Astrocyte (in vitro differentiated cells and primary cell): ENCODE measurements at regions not wholly inside any gene's neighbourhood (a gene's known extent, or its start where the extent isn't known, plus 50 kb on each side); places are given as distances from the start of the nearest gene placed in this dataset.

Experiments
- DNase-seq: peaks from one replicate; pipeline ENCODE4 v3.0.0-alpha.2; 2010; ENCODE audit warnings: low read depth
- FAIRE-seq: peaks from 2 replicates; lab custom pipeline; 2011; peaks lifted over from hg19 to GRCh38; lab: Jason Lieb, UNC
- H2AFZ ChIP-seq: 2 replicates; pipeline ENCODE4 v1.6.0; 2012; ENCODE audit warnings: low read depth, low read length, inconsistent platforms
- H3K27ac ChIP-seq: 2 replicates; pipeline ENCODE4 v1.5.1; 2011; ENCODE audit warnings: low read depth, low read length, inconsistent platforms
- H3K27me3 ChIP-seq: 2 replicates; pipeline ENCODE4 v1.6.0; 2011; ENCODE audit warnings: low read length, inconsistent platforms; ENCODE audit not compliant: insufficient read depth
- H3K36me3 ChIP-seq: 2 replicates; pipeline ENCODE4 v1.5.1; 2011; ENCODE audit warnings: low read length, inconsistent platforms; ENCODE audit not compliant: insufficient read depth
- H3K4me1 ChIP-seq: 2 replicates; pipeline ENCODE4 v1.5.1; 2011; ENCODE audit warnings: low read length, inconsistent platforms; ENCODE audit not compliant: insufficient read depth
- H3K4me2 ChIP-seq: 2 replicates; pipeline ENCODE4 v1.6.0; 2012; ENCODE audit warnings: low read length, inconsistent platforms
- H3K4me3 ChIP-seq: 2 replicates; pipeline ENCODE4 v1.5.1; 2011; ENCODE audit warnings: low read depth, mild to moderate bottlenecking, low read length, inconsistent platforms; ENCODE audit not compliant: insufficient read depth
- H3K79me2 ChIP-seq: 2 replicates; pipeline ENCODE4 v1.6.0; 2012; ENCODE audit warnings: mild to moderate bottlenecking, low read length, inconsistent platforms; ENCODE audit not compliant: insufficient read depth
- H3K9ac ChIP-seq: 2 replicates; pipeline ENCODE4 v1.6.0; 2012; ENCODE audit warnings: mild to moderate bottlenecking, low read length, inconsistent platforms
- H3K9me3 ChIP-seq: 2 replicates; pipeline ENCODE4 v1.5.1; 2012; ENCODE audit warnings: low read depth, mild to moderate bottlenecking, low read length, inconsistent platforms; ENCODE audit not compliant: insufficient read depth
- H4K20me1 ChIP-seq: 2 replicates; pipeline ENCODE4 v1.6.0; 2012; ENCODE audit warnings: low read length, inconsistent platforms; ENCODE audit not compliant: insufficient read depth
- H3K27ac Mint-ChIP-seq: one replicate; pipeline ENCODE4 v1.8.0; 2021; ENCODE audit warnings: mild to moderate bottlenecking, mixed read lengths; ENCODE audit not compliant: unreplicated experiment
- H3K27me3 Mint-ChIP-seq: one replicate; pipeline ENCODE4 v1.8.0; 2021; ENCODE audit warnings: low read depth, mixed read lengths; ENCODE audit not compliant: unreplicated experiment
- H3K36me3 Mint-ChIP-seq: one replicate; pipeline ENCODE4 v1.8.0; 2021; ENCODE audit warnings: low read depth, mixed read lengths; ENCODE audit not compliant: unreplicated experiment
- H3K4me1 Mint-ChIP-seq: one replicate; pipeline ENCODE4 v1.8.0; 2021; ENCODE audit warnings: low read depth, mixed read lengths; ENCODE audit not compliant: unreplicated experiment
- H3K4me3 Mint-ChIP-seq: one replicate; pipeline ENCODE4 v1.8.0; 2021; ENCODE audit warnings: mild to moderate bottlenecking, moderate library complexity, mixed read lengths; ENCODE audit not compliant: unreplicated experiment
- H3K9me3 Mint-ChIP-seq: one replicate; pipeline ENCODE4 v1.8.0; 2021; ENCODE audit warnings: mild to moderate bottlenecking, mixed read lengths; ENCODE audit not compliant: unreplicated experiment
- CTCF ChIP-seq: IDR thresholded peaks from 2 replicates; pipeline ENCODE4 v1.5.1; 2011; ENCODE audit warnings: low read depth, mild to moderate bottlenecking, inconsistent platforms, low read length, moderate library complexity; ENCODE audit not compliant: insufficient read depth
- EZH2 ChIP-seq: IDR thresholded peaks from 2 replicates; pipeline ENCODE4 v1.6.1; 2012; ENCODE audit warnings: mild to moderate bottlenecking, low read length, inconsistent platforms; ENCODE audit not compliant: insufficient read depth

- Histone ChIP-seq H4K20me1 (no peaks in the 10 kb centered on the region), H3K4me2 (no peak overlapping the region), H3K4me1 (no peaks in the 10 kb centered on the region), H3K9me3 (peaks cover 3% of the 10 kb centered on the region), H2AFZ (no peak overlapping the region), H3K79me2 (no peaks in the 10 kb centered on the region), H3K9ac (no peak overlapping the region), H3K4me3 (no peak overlapping the region), H3K36me3 (no peaks in the 10 kb centered on the region), H3K27me3 (no peaks in the 10 kb centered on the region), H3K27ac (no peak overlapping the region)
- FAIRE-seq, result no peak
- Mint-ChIP-seq H3K27me3 (peaks cover 2% of the 10 kb centered on the region), H3K27ac (peak overlapping the region; percentile 65), H3K4me3 (no peak overlapping the region), H3K4me1 (peaks cover 4% of the 10 kb centered on the region), H3K9me3 (peaks cover 11% of the 10 kb centered on the region), H3K36me3 (no peaks in the 10 kb centered on the region)
- TF ChIP-seq EZH2, result no peak
- no peak for TF ChIP-seq CTCF
- DNase-seq, result no peak
Observed at GRCh38 chr2:22189893-22190480, 1066.2 kb downstream of the TDRD15 start.

- Histone ChIP-seq H3K9me3 (peaks cover 2% of the 10 kb centered on the region), H3K27me3 (no peaks in the 10 kb centered on the region), H4K20me1 (no peaks in the 10 kb centered on the region), H2AFZ (no peak overlapping the region), H3K36me3 (no peaks in the 10 kb centered on the region), H3K4me3 (no peak overlapping the region), H3K9ac (no peak overlapping the region), H3K4me1 (no peaks in the 10 kb centered on the region), H3K79me2 (no peaks in the 10 kb centered on the region), H3K27ac (no peak overlapping the region), H3K4me2 (no peak overlapping the region)
- FAIRE-seq (no peak), DNase-seq (no peak)
- H3K27me3 Mint-ChIP-seq, result peaks cover 2% of the 10 kb centered on the region
- no peak overlapping the region for H3K27ac Mint-ChIP-seq
- no peak for TF ChIP-seq EZH2
- no peak for TF ChIP-seq CTCF
- peaks cover 7% of the 10 kb centered on the region for H3K9me3 Mint-ChIP-seq
- H3K36me3 Mint-ChIP-seq, result no peaks in the 10 kb centered on the region
- H3K4me1 Mint-ChIP-seq, result peaks cover 4% of the 10 kb centered on the region
- no peak overlapping the region for H3K4me3 Mint-ChIP-seq
Observed at GRCh38 chr2:22194218-22194617, 1070.5 kb downstream of the TDRD15 start.

- Histone ChIP-seq H3K4me1 (no peaks in the 10 kb centered on the region), H4K20me1 (no peaks in the 10 kb centered on the region), H3K9ac (no peak overlapping the region), H3K79me2 (no peaks in the 10 kb centered on the region), H3K27ac (no peak overlapping the region), H3K27me3 (no peaks in the 10 kb centered on the region), H3K4me3 (no peak overlapping the region), H3K36me3 (no peaks in the 10 kb centered on the region), H3K4me2 (no peak overlapping the region), H3K9me3 (peaks cover 2% of the 10 kb centered on the region), H2AFZ (no peak overlapping the region)
- Mint-ChIP-seq H3K27ac (no peak overlapping the region), H3K4me1 (no peaks in the 10 kb centered on the region), H3K36me3 (no peaks in the 10 kb centered on the region), H3K27me3 (peaks cover 2% of the 10 kb centered on the region), H3K4me3 (no peak overlapping the region), H3K9me3 (no peaks in the 10 kb centered on the region)
- TF ChIP-seq CTCF (no peak), EZH2 (no peak)
- no peak for DNase-seq
- no peak for FAIRE-seq
Observed at GRCh38 chr2:22196806-22197205, 1073.0 kb downstream of the TDRD15 start.
